ENCODE measurements at regions not wholly inside any gene's neighbourhood (a gene's known extent, or its start where the extent isn't known, plus 50 kb on each side); places are given as distances from the start of the nearest gene placed in this dataset.

DNA sequence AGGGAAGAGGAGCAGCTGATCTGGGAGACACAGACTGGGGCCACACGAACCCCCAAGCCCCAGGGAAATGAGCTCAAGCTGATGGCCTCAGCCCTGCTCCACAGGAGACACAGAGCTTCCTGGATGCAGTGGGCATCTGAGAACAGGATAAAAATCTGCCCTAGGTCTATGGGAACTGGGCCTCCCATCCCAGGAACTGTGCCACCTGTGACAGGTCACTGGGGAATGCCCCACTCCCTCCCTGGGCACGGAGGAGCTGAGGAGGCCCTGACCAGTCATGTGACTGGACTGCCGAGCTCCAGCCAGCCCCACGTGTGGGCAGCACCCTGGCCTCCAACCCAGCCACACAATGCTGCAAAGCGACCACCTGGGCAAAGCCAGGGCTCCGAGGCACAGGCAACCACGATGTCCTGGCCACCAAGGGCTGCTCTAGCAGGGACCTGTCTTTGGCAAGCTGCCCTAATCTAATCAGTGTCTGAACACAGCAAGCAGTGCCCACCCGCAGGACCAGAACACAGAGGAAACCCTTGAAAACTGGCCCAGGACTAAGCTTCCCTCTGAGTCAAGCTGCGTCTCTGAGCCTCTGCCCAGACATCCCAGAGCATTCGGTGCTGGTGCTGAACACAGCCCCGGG, 57.8 kb upstream of the ID2 start:
- Histone ChIP-seq H2AFZ (ENCODE audit: low read depth, low read length) (no peak overlapping the region), H3K36me3 (ENCODE audit: insufficient read depth, low read length) (no peaks in the 10 kb centered on the region)
- TF ChIP-seq SMC3 (conservative IDR thresholded peaks at IDR 0.05; ENCODE audit: poor library complexity), result no peak
- TF ChIP-seq MXI1 (conservative IDR thresholded peaks at IDR 0.05; ENCODE audit: poor library complexity, severe bottlenecking), result no peak
- TF ChIP-seq EZH2 (IDR thresholded peaks at IDR 0.05; ENCODE audit: borderline replicate concordance, insufficient read depth, low read length, poor library complexity, severe bottlenecking), result no peak
- TF ChIP-seq TAF1 (IDR thresholded peaks at IDR 0.05; ENCODE audit: low read depth), result no peak
- no peak for TF ChIP-seq POLR2AphosphoS5 (IDR thresholded peaks at IDR 0.05)
- no peak for TF ChIP-seq RAD21 (conservative IDR thresholded peaks at IDR 0.05)
- TF ChIP-seq EP300 (conservative IDR thresholded peaks at IDR 0.05; ENCODE audit: poor library complexity, severe bottlenecking), result no peak
- TF ChIP-seq, protein P1, sequence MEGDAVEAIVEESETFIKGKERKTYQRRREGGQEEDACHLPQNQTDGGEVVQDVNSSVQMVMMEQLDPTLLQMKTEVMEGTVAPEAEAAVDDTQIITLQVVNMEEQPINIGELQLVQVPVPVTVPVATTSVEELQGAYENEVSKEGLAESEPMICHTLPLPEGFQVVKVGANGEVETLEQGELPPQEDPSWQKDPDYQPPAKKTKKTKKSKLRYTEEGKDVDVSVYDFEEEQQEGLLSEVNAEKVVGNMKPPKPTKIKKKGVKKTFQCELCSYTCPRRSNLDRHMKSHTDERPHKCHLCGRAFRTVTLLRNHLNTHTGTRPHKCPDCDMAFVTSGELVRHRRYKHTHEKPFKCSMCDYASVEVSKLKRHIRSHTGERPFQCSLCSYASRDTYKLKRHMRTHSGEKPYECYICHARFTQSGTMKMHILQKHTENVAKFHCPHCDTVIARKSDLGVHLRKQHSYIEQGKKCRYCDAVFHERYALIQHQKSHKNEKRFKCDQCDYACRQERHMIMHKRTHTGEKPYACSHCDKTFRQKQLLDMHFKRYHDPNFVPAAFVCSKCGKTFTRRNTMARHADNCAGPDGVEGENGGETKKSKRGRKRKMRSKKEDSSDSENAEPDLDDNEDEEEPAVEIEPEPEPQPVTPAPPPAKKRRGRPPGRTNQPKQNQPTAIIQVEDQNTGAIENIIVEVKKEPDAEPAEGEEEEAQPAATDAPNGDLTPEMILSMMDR (IDR thresholded peaks at IDR 0.05; ENCODE audit: poor library complexity, severe bottlenecking), result no peak
- TF ChIP-seq, protein P2, sequence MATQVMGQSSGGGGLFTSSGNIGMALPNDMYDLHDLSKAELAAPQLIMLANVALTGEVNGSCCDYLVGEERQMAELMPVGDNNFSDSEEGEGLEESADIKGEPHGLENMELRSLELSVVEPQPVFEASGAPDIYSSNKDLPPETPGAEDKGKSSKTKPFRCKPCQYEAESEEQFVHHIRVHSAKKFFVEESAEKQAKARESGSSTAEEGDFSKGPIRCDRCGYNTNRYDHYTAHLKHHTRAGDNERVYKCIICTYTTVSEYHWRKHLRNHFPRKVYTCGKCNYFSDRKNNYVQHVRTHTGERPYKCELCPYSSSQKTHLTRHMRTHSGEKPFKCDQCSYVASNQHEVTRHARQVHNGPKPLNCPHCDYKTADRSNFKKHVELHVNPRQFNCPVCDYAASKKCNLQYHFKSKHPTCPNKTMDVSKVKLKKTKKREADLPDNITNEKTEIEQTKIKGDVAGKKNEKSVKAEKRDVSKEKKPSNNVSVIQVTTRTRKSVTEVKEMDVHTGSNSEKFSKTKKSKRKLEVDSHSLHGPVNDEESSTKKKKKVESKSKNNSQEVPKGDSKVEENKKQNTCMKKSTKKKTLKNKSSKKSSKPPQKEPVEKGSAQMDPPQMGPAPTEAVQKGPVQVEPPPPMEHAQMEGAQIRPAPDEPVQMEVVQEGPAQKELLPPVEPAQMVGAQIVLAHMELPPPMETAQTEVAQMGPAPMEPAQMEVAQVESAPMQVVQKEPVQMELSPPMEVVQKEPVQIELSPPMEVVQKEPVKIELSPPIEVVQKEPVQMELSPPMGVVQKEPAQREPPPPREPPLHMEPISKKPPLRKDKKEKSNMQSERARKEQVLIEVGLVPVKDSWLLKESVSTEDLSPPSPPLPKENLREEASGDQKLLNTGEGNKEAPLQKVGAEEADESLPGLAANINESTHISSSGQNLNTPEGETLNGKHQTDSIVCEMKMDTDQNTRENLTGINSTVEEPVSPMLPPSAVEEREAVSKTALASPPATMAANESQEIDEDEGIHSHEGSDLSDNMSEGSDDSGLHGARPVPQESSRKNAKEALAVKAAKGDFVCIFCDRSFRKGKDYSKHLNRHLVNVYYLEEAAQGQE (IDR thresholded peaks at IDR 0.05; ENCODE audit: borderline replicate concordance), result no peak

GRCh38 chr2:8624855-8625398, 56.9 kb upstream of the ID2 start:
- H3K4me3 ChIP-seq (ENCODE audit: low read length), result no peak overlapping the region
- no peak overlapping the region for H2AFZ ChIP-seq (ENCODE audit: low read depth, low read length)
- H3K27ac ChIP-seq (ENCODE audit: low read length), result no peak overlapping the region
- H4K20me1 ChIP-seq (ENCODE audit: insufficient read depth), result no peaks in the 10 kb centered on the region
- no peaks in the 10 kb centered on the region for H3K9me2 ChIP-seq (ENCODE audit: insufficient read depth, low read length)
- no peak overlapping the region for H3K9ac ChIP-seq (ENCODE audit: low read length)
- no peaks in the 10 kb centered on the region for H3K9me3 ChIP-seq (ENCODE audit: low read length)
- H3K36me3 ChIP-seq (ENCODE audit: insufficient read depth, low read length), result no peaks in the 10 kb centered on the region
- TF ChIP-seq MXI1 (conservative IDR thresholded peaks at IDR 0.05; ENCODE audit: poor library complexity, severe bottlenecking), result no peak
- no peak for TF ChIP-seq EP300 (conservative IDR thresholded peaks at IDR 0.05; ENCODE audit: poor library complexity, severe bottlenecking)
- TF ChIP-seq, protein P1 (IDR thresholded peaks at IDR 0.05; ENCODE audit: poor library complexity, severe bottlenecking), result no peak
- TF ChIP-seq, protein P2 (IDR thresholded peaks at IDR 0.05; ENCODE audit: borderline replicate concordance), result no peak
- H3F3A ChIP-seq (ENCODE audit: insufficient read depth, low read length, poor library complexity, severe bottlenecking), result no peaks in the 10 kb centered on the region
- H3K79me2 ChIP-seq (replicated peaks; ENCODE audit: insufficient read depth, low read length), result no peaks in the 10 kb centered on the region
- H3K27me3 ChIP-seq (ENCODE audit: insufficient read depth, low read depth, low read length), result no peaks in the 10 kb centered on the region
- H3K4me2 ChIP-seq (ENCODE audit: low read length), result no peak overlapping the region

More for the DNA sequence above, 57.8 kb upstream of the ID2 start:
- Histone ChIP-seq H3K4me3 (ENCODE audit: low read length) (no peak overlapping the region), H3K9me3 (ENCODE audit: low read length) (no peaks in the 10 kb centered on the region), H3F3A (ENCODE audit: insufficient read depth, low read length, poor library complexity, severe bottlenecking) (no peaks in the 10 kb centered on the region), H3K9ac (ENCODE audit: low read length) (no peak overlapping the region), H3K79me2 (replicated peaks; ENCODE audit: insufficient read depth, low read length) (no peaks in the 10 kb centered on the region), H4K20me1 (ENCODE audit: insufficient read depth) (no peaks in the 10 kb centered on the region), H3K27ac (ENCODE audit: low read length) (no peak overlapping the region), H3K4me2 (ENCODE audit: low read length) (no peak overlapping the region), H3K9me2 (ENCODE audit: insufficient read depth, low read length) (no peaks in the 10 kb centered on the region), H3K27me3 (ENCODE audit: insufficient read depth, low read depth, low read length) (no peaks in the 10 kb centered on the region)

Measured in neural cell (in vitro differentiated cells).